Loucy (cell line): ENCODE measurements at regions not wholly inside any gene's neighbourhood (a gene's known extent, or its start where the extent isn't known, plus 50 kb on each side); places are given as distances from the start of the nearest gene placed in this dataset.

Experiments
- H2AFZ ChIP-seq: fragments of 200-600 bp; sonication (generic); 2 replicates; pipeline ENCODE4 v1.6.0; 2016; ENCODE audit warnings: antibody characterized with exemption, mild to moderate bottlenecking, low read length, moderate library complexity
- H3F3A ChIP-seq: fragments of 200-600 bp; 2 replicates; pipeline ENCODE4 v1.6.0; 2016; ENCODE audit warnings: antibody characterized with exemption, low read depth, mild to moderate bottlenecking
- H3K27me3 ChIP-seq: fragments of 200-600 bp; sonication (generic); 2 replicates; pipeline ENCODE4 v1.6.1; 2014; ENCODE audit warnings: low read length, mild to moderate bottlenecking; ENCODE audit not compliant: insufficient read depth, poor library complexity, severe bottlenecking
- H3K36me3 ChIP-seq: fragments of 200-600 bp; sonication (generic); 2 replicates; pipeline ENCODE4 v1.6.1; 2016; ENCODE audit warnings: low read length; ENCODE audit not compliant: insufficient read depth
- H3K4me1 ChIP-seq: fragments of 200-600 bp; sonication (generic); 2 replicates; pipeline ENCODE4 v1.5.1; 2014; ENCODE audit warnings: low read length, mild to moderate bottlenecking; ENCODE audit not compliant: insufficient read depth, poor library complexity, severe bottlenecking
- H3K4me2 ChIP-seq: fragments of 200-600 bp; sonication (generic); 2 replicates; pipeline ENCODE4 v1.6.0; 2014; ENCODE audit warnings: antibody characterized with exemption, low read length, low read depth, mild to moderate bottlenecking; ENCODE audit not compliant: poor library complexity, severe bottlenecking
- H3K4me3 ChIP-seq: fragments of 200-600 bp; sonication (generic); 2 replicates; pipeline ENCODE4 v1.5.1; 2014; ENCODE audit warnings: low read length, mild to moderate bottlenecking, mixed read lengths; ENCODE audit not compliant: poor library complexity, severe bottlenecking
- H3K79me2 ChIP-seq: fragments of 200-600 bp; sonication (generic); 2 replicates; pipeline ENCODE4 v1.6.1; 2014; ENCODE audit warnings: low read length; ENCODE audit not compliant: insufficient read depth
- H3K9ac ChIP-seq: fragments of 200-600 bp; sonication (generic); 2 replicates; pipeline ENCODE4 v1.6.0; 2014; ENCODE audit warnings: mild to moderate bottlenecking, low read depth, low read length, moderate library complexity; ENCODE audit not compliant: poor library complexity, severe bottlenecking
- H3K9me2 ChIP-seq: fragments of 200-600 bp; sonication (generic); replicated peaks from 2 replicates; pipeline ENCODE4 v1.6.1; 2016; ENCODE audit warnings: low read depth, low read length, mixed read lengths
- H3K9me3 ChIP-seq: fragments of 200-600 bp; sonication (generic); 2 replicates; pipeline ENCODE4 v1.6.1; 2014; ENCODE audit warnings: mild to moderate bottlenecking, antibody characterized with exemption, low read length, low read depth; ENCODE audit not compliant: insufficient read depth
- H4K20me1 ChIP-seq: fragments of 200-600 bp; sonication (generic); 2 replicates; pipeline ENCODE4 v1.6.0; 2014; ENCODE audit warnings: antibody characterized with exemption, low read length, mild to moderate bottlenecking; ENCODE audit not compliant: insufficient read depth, poor library complexity, severe bottlenecking
- EZH2phosphoT487 ChIP-seq: fragments of 200-600 bp; IDR thresholded peaks from 2 replicates; pipeline ENCODE4 v1.6.1; 2018; ENCODE audit warnings: antibody characterized with exemption, mild to moderate bottlenecking, moderate library complexity, borderline replicate concordance
- TF ChIP-seq, protein P1 (sequence below): fragments of 200-600 bp; sonication (generic); conservative IDR thresholded peaks from 2 replicates; pipeline ENCODE4 v1.5.1; 2014; ENCODE audit warnings: mild to moderate bottlenecking, antibody characterized with exemption, low read length

DNA sequence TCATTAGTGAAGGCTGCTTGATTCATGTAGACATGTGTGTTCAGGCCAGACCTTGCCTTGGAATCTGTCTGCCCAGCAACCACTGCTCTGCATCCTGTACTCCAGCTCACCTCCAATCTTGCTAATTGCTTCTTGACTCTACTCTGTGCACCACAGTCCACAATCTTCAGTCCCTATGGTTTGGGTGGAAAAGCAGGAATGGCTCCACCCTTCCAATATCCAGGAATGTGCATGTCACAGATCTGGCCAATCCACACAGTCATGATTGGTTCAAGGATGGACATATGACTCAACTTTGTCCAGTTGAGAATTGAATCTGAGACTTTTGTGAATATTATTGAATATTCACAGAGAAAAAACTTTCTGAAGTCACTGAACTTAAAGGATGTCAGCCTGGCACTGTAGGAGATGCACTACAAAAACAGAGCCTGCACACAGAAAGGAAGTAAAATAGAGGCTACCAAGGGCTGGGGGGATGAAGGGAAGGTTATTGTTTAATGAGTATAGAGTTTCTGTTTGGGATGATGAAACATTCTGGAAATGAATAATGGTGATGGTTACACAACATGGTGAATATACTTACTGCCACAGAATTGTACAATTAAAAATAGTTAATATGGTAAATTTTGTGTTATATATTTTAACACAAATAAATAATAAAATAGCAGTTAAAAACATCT, 161.3 kb upstream of the USP38 start:
- H3K9ac ChIP-seq = no peak overlapping the region
- no peaks in the 10 kb centered on the region for H3K79me2 ChIP-seq
- no peaks in the 10 kb centered on the region for H4K20me1 ChIP-seq
- H3K9me2 ChIP-seq = no peaks in the 10 kb centered on the region
- H3F3A ChIP-seq = no peaks in the 10 kb centered on the region
- H3K36me3 ChIP-seq = no peaks in the 10 kb centered on the region
- H3K27me3 ChIP-seq = no peaks in the 10 kb centered on the region
- H3K9me3 ChIP-seq = no peaks in the 10 kb centered on the region
- no peak overlapping the region for H2AFZ ChIP-seq
- H3K4me1 ChIP-seq = peaks cover 11% of the 10 kb centered on the region
- no peak overlapping the region for H3K4me3 ChIP-seq
- H3K4me2 ChIP-seq = no peak overlapping the region
- no peak for TF ChIP-seq EZH2phosphoT487
- TF ChIP-seq, protein P1, sequence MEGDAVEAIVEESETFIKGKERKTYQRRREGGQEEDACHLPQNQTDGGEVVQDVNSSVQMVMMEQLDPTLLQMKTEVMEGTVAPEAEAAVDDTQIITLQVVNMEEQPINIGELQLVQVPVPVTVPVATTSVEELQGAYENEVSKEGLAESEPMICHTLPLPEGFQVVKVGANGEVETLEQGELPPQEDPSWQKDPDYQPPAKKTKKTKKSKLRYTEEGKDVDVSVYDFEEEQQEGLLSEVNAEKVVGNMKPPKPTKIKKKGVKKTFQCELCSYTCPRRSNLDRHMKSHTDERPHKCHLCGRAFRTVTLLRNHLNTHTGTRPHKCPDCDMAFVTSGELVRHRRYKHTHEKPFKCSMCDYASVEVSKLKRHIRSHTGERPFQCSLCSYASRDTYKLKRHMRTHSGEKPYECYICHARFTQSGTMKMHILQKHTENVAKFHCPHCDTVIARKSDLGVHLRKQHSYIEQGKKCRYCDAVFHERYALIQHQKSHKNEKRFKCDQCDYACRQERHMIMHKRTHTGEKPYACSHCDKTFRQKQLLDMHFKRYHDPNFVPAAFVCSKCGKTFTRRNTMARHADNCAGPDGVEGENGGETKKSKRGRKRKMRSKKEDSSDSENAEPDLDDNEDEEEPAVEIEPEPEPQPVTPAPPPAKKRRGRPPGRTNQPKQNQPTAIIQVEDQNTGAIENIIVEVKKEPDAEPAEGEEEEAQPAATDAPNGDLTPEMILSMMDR = no peak

DNA sequence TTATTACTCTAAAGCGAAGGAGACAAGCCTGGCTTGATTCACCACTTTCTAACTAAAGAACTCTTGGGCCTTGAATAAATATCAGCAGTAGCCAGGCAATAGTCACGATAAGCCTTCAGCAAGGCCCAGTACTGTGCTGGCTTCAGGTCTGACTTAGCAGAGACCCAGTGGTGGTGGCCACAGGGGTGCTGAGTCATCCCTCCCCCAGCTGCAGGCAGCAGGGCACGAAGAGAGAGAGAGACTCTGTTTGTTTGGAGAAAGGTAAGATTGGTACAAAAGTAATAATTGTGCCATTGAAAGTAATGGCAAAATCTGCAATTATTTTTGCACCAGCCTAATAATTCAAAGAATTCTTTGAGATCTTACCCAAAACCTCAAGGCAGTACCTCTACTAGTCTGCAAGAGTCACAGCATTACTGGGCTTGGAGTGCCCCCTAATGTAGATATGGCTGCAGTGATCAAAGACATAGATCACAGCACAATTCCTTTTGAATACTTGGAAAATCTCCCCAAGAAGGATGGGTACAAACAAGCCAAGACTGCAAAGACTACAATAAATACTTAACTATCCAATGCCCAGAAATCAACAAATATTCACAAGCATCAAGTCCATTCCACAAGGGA, 159.5 kb upstream of the USP38 start:
- no peaks in the 10 kb centered on the region for H3F3A ChIP-seq
- no peaks in the 10 kb centered on the region for H3K9me3 ChIP-seq
- H3K4me1 ChIP-seq = peaks cover 7% of the 10 kb centered on the region
- no peaks in the 10 kb centered on the region for H3K36me3 ChIP-seq
- no peak overlapping the region for H3K9ac ChIP-seq
- no peaks in the 10 kb centered on the region for H3K9me2 ChIP-seq
- TF ChIP-seq, protein P1 = peak; percentile 91
- TF ChIP-seq EZH2phosphoT487 = no peak
- H2AFZ ChIP-seq = no peak overlapping the region
- peak overlapping the region; percentile 19 for H3K4me2 ChIP-seq
- H3K27me3 ChIP-seq = no peaks in the 10 kb centered on the region
- no peak overlapping the region for H3K4me3 ChIP-seq
- no peaks in the 10 kb centered on the region for H3K79me2 ChIP-seq
- no peaks in the 10 kb centered on the region for H4K20me1 ChIP-seq

DNA sequence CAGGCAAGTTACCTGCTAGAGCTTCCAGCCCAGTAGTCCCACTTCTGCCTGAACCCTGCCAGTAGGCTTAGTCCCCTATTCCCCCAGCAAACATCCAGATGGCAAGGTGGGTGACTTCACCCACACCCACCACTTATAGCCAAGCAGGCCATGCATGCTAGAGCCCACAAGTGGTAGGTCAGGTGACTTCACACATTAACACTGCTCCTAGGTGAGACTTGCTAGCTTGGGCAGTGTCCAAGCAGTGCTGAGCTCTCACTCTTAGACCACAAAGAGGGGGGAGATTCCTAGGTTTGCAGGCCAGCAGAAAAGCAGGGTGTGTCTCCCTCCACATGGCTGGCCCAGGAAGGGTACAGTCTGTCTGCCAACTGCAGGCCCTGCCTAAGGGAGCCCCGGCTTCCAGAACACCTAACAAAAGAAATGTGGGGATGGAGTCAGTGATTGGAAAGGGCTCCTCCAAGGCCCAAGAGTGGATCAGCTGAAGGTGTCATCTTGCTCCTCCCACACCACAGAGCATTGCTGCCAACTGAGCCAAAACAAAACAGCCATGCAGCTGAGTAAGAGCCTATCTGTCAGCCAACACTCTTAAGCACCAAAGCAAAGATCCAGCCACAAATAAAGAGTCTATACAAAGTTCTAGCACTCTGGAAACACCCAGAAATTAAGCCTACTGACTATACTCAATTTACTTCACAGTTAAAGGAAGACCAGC, 158.1 kb upstream of the USP38 start:
- Histone ChIP-seq H3F3A (no peaks in the 10 kb centered on the region), H3K36me3 (no peaks in the 10 kb centered on the region), H3K9me2 (no peaks in the 10 kb centered on the region)

More for the DNA sequence above, 158.1 kb upstream of the USP38 start:
- Histone ChIP-seq H2AFZ (no peak overlapping the region), H3K4me2 (no peak overlapping the region), H3K9ac (no peak overlapping the region), H3K4me3 (no peak overlapping the region), H3K79me2 (no peaks in the 10 kb centered on the region), H4K20me1 (no peaks in the 10 kb centered on the region), H3K9me3 (no peaks in the 10 kb centered on the region), H3K4me1 (peaks cover 7% of the 10 kb centered on the region), H3K27me3 (no peaks in the 10 kb centered on the region)
- no peak for TF ChIP-seq EZH2phosphoT487
- TF ChIP-seq, protein P1 = no peak
